ENCODE measurements at regions not wholly inside any gene's neighbourhood (a gene's known extent, or its start where the extent isn't known, plus 50 kb on each side); places are given as distances from the start of the nearest gene placed in this dataset.

GRCh38 chr12:90398285-90398836 is 556.6 kb downstream of the CCER1 start:
- no peak for DNase-seq (ENCODE audit: low read depth)

- no peak for DNase-seq (ENCODE audit: low read depth)
Observed at GRCh38 chr12:90396556-90396955, 558.4 kb downstream of the CCER1 start.

GRCh38 chr12:90393652-90394051 is 561.3 kb downstream of the CCER1 start:
- no peak for DNase-seq (ENCODE audit: low read depth)

GRCh38 chr12:90393089-90393488 is 561.9 kb downstream of the CCER1 start:
- DNase-seq (ENCODE audit: low read depth) = no peak

- DNase-seq (ENCODE audit: low read depth) = no peak
Observed at GRCh38 chr12:90390947-90391346, 564.0 kb downstream of the CCER1 start.

- no peak for DNase-seq (ENCODE audit: low read depth)
Observed at GRCh38 chr12:90368081-90368480, 586.9 kb downstream of the CCER1 start.

- no peak for DNase-seq (ENCODE audit: low read depth)
Observed at GRCh38 chr12:90366286-90366685, 588.7 kb downstream of the CCER1 start.

GRCh38 chr12:90360300-90360699 is 594.7 kb downstream of the CCER1 start:
- DNase-seq (ENCODE audit: low read depth) = no peak

GRCh38 chr12:90355711-90356355 is 599.1 kb downstream of the CCER1 start:
- DNase-seq (ENCODE audit: low read depth) = no peak

GRCh38 chr12:90343966-90344365 is 611.0 kb downstream of the CCER1 start:
- no peak for DNase-seq (ENCODE audit: low read depth)

- DNase-seq (ENCODE audit: low read depth) = no peak
Observed at GRCh38 chr12:90342081-90342480, 612.9 kb downstream of the CCER1 start.

GRCh38 chr12:90339837-90340236 is 615.1 kb downstream of the CCER1 start:
- DNase-seq (ENCODE audit: low read depth) = no peak

- DNase-seq (ENCODE audit: low read depth) = no peak
Observed at GRCh38 chr12:90338365-90338764, 616.6 kb downstream of the CCER1 start.

- DNase-seq (ENCODE audit: low read depth) = no peak
Observed at GRCh38 chr12:90337018-90337417, 618.0 kb downstream of the CCER1 start.

- no peak for DNase-seq (ENCODE audit: low read depth)
Observed at GRCh38 chr12:90335566-90335965, 619.4 kb downstream of the CCER1 start.

- DNase-seq (ENCODE audit: low read depth) = no peak
Observed at GRCh38 chr12:90333939-90334338, 621.0 kb downstream of the CCER1 start.

GRCh38 chr12:90333424-90333823 is 621.6 kb downstream of the CCER1 start:
- no peak for DNase-seq (ENCODE audit: low read depth)

- no peak for DNase-seq (ENCODE audit: low read depth)
Observed at GRCh38 chr12:90331821-90332220, 623.2 kb downstream of the CCER1 start.

- DNase-seq (ENCODE audit: low read depth) = no peak
Observed at GRCh38 chr12:90331262-90331661, 622.6 kb upstream of the ATP2B1 start.

- no peak for DNase-seq (ENCODE audit: low read depth)
Observed at GRCh38 chr12:90327793-90328743, 619.4 kb upstream of the ATP2B1 start.

- DNase-seq (ENCODE audit: low read depth) = no peak
Observed at GRCh38 chr12:90323217-90323616, 614.6 kb upstream of the ATP2B1 start.

GRCh38 chr12:90322006-90322405 is 613.4 kb upstream of the ATP2B1 start:
- no peak for DNase-seq (ENCODE audit: low read depth)

- DNase-seq (ENCODE audit: low read depth) = no peak
Observed at GRCh38 chr12:90321369-90321768, 612.7 kb upstream of the ATP2B1 start.
